Transverse colon (tissue), 4 donors: ENCODE measurements at regions not wholly inside any gene's neighbourhood (a gene's known extent, or its start where the extent isn't known, plus 50 kb on each side); places are given as distances from the start of the nearest gene placed in this dataset.
"Not testable (repeated sequence)": the region's sequence is repeated elsewhere in the genome, so short reads cannot be mapped to it uniquely, and the experiment has no call there.

Experiments used
- EP300 ChIP-seq: sonication (generic); formaldehyde crosslinking; IDR thresholded peaks from one replicate; pipeline ENCODE4 v1.6.1; 2017; ENCODE audit warnings: antibody characterized with exemption, low read depth
- POLR2A ChIP-seq: fragments of 450-650 bp; IDR thresholded peaks from one replicate; pipeline ENCODE4 v1.6.1; 2016; ENCODE audit warnings: antibody characterized with exemption, mild to moderate bottlenecking, moderate library complexity
- POLR2AphosphoS5 ChIP-seq, 3 donors: sonication (generic); formaldehyde crosslinking; IDR thresholded peaks; one replicate each; pipeline ENCODE4 v1.6.1; 2016; ENCODE audit warnings: antibody characterized with exemption in 3 of 3
- TF ChIP-seq, protein P1 (sequence below), 5 experiments: fragments of 200-600 bp in 3 of 5; fragments of 450-650 bp in 2 of 5; sonication (generic) in 3 of 5; IDR thresholded peaks; 1 replicate in 2 of 5; 2 replicates in 3 of 5; pipeline ENCODE4 v1.5.1; 2016 to 2017; ENCODE audit warnings: antibody characterized with exemption in 5 of 5, inconsistent platforms in 3 of 5, mild to moderate bottlenecking in 2 of 5, moderate library complexity in 1 of 5

DNA sequence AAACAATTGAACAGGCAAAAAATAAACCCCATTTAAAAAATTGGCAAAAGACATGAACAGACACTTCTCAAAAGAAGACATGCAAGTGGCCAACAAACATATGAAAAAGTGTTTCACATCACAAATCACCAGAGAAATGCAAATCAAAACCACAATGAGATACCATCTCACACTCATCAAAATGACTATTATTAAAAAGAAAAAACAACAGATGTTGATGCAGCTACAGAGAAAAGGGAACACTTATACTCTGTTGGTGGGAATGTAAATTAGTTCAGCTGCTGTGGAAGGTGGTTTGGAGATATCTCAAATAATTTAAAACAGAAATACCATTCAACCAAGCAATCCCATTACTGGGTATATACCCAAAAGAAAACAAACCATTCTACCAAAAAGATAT lies 83.1 kb upstream of the TMTC2 start:
- not testable (repeated sequence) for TF ChIP-seq EP300; POLR2AphosphoS5 (IDR thresholded peaks at IDR 0.05); POLR2A
- TF ChIP-seq, protein P1, sequence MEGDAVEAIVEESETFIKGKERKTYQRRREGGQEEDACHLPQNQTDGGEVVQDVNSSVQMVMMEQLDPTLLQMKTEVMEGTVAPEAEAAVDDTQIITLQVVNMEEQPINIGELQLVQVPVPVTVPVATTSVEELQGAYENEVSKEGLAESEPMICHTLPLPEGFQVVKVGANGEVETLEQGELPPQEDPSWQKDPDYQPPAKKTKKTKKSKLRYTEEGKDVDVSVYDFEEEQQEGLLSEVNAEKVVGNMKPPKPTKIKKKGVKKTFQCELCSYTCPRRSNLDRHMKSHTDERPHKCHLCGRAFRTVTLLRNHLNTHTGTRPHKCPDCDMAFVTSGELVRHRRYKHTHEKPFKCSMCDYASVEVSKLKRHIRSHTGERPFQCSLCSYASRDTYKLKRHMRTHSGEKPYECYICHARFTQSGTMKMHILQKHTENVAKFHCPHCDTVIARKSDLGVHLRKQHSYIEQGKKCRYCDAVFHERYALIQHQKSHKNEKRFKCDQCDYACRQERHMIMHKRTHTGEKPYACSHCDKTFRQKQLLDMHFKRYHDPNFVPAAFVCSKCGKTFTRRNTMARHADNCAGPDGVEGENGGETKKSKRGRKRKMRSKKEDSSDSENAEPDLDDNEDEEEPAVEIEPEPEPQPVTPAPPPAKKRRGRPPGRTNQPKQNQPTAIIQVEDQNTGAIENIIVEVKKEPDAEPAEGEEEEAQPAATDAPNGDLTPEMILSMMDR (IDR thresholded peaks at IDR 0.05): not testable (repeated sequence)
